ENCODE measurements at regions not wholly inside any gene's neighbourhood (a gene's known extent, or its start where the extent isn't known, plus 50 kb on each side); places are given as distances from the start of the nearest gene placed in this dataset.

GRCh38 chr6:93992976-93993375 is 573.6 kb upstream of the EPHA7 start:
- no peak for TF ChIP-seq POLR2AphosphoS5 (IDR thresholded peaks at IDR 0.05; ENCODE audit: insufficient read depth, low read depth, low read length)
- no peak for TF ChIP-seq EZH2 (IDR thresholded peaks at IDR 0.05; ENCODE audit: borderline replicate concordance, low read depth, low read length, severe bottlenecking)
- no peak for TF ChIP-seq CTCF (IDR thresholded peaks at IDR 0.05; ENCODE audit: extremely low read depth in 1 of 2, insufficient read depth in 1 of 2, low read depth in 1 of 2, low read length in 2 of 2)
- TF ChIP-seq POLR2A (IDR thresholded peaks at IDR 0.05; ENCODE audit: low read depth, low read length): no peak
- no peak for TF ChIP-seq FOS (IDR thresholded peaks at IDR 0.05; ENCODE audit: borderline replicate concordance, insufficient read depth, low read length)
- no peak for TF ChIP-seq GATA2 (IDR thresholded peaks at IDR 0.05; ENCODE audit: insufficient read depth, insufficient read length, low read depth, low read length)
- no peak for TF ChIP-seq MAX (IDR thresholded peaks at IDR 0.05; ENCODE audit: insufficient read depth, insufficient read length)
- TF ChIP-seq MYC (IDR thresholded peaks at IDR 0.05; ENCODE audit: low read depth, low read length): no peak
